IMR-90 (cell line): ENCODE measurements at regions not wholly inside any gene's neighbourhood (a gene's known extent, or its start where the extent isn't known, plus 50 kb on each side); places are given as distances from the start of the nearest gene placed in this dataset.

Source experiments
- ATAC-seq: fragments of 200-7000 bp; cut with Tn5 transposase; 2 replicates; pipeline ENCODE4 v1.9.1; 2020; ENCODE audit warnings: low read depth, mild to moderate bottlenecking, moderate library complexity
- BruUV-seq: library from RNA; stranded (reverse); fragments of 400-500 nt; replicated peaks from 2 replicates; lab custom pipeline; 2021; lab: Mats Ljungman, UMichigan
- CTCF ChIA-PET: fragments of 300-600 bp; formaldehyde crosslinking; extraction: SDS; loops from one replicate; lab custom pipeline; 2021; ENCODE audit warnings: antibody characterized with exemption; lab: Yijun Ruan, JAX
- POLR2A ChIA-PET: fragments of 300-600 bp; sonication (Branson Sonifier 250); formaldehyde crosslinking; loops from one replicate; lab custom pipeline; 2022; ENCODE audit warnings: antibody characterized with exemption; ENCODE audit not compliant: unreplicated experiment; lab: Charles Lee
- DNase-seq: peaks from one replicate; pipeline ENCODE4 v3.0.0; 2013
- H2AFZ ChIP-seq: replicated peaks from 2 replicates; pipeline ENCODE3; 2013; ENCODE audit warnings: low read length, mild to moderate bottlenecking; ENCODE audit not compliant: poor library complexity
- H2AK5ac ChIP-seq: 2 replicates; pipeline ENCODE4 v1.6.1; 2013; ENCODE audit warnings: low read depth, low read length, inconsistent platforms
- H2AK9ac ChIP-seq: replicated peaks from 2 replicates; pipeline ENCODE3; 2013; ENCODE audit warnings: mild to moderate bottlenecking, low read depth, low read length, moderate library complexity; ENCODE audit not compliant: poor library complexity
- H2BK120ac ChIP-seq: 2 replicates; pipeline ENCODE4 v1.6.1; 2013; ENCODE audit warnings: low read depth, low read length, inconsistent platforms
- H2BK15ac ChIP-seq: 3 replicates; pipeline ENCODE4 v1.6.1; 2013; ENCODE audit warnings: low read depth, low read length, inconsistent platforms
- H2BK20ac ChIP-seq: 2 replicates; pipeline ENCODE4 v1.6.1; 2013; ENCODE audit warnings: low read depth, mild to moderate bottlenecking, inconsistent platforms, low read length, moderate library complexity
- H2BK5ac ChIP-seq: 2 replicates; pipeline ENCODE4 v1.6.1; 2013; ENCODE audit warnings: mild to moderate bottlenecking, low read depth, low read length, inconsistent platforms; ENCODE audit not compliant: poor library complexity, severe bottlenecking
- H3K14ac ChIP-seq: replicated peaks from 2 replicates; pipeline ENCODE4 v1.6.1; 2013; ENCODE audit warnings: low read depth, low read length, inconsistent platforms
- H3K18ac ChIP-seq: 2 replicates; pipeline ENCODE4 v1.6.1; 2013; ENCODE audit warnings: low read depth, low read length, control low read depth
- H3K23ac ChIP-seq: 2 replicates; pipeline ENCODE4 v1.6.1; 2013; ENCODE audit warnings: low read depth, low read length, inconsistent platforms
- H3K27ac ChIP-seq: 2 replicates; pipeline ENCODE4 v1.5.1; 2013; ENCODE audit warnings: mild to moderate bottlenecking, control low read depth, low read length; ENCODE audit not compliant: insufficient read depth
- H3K27me3 ChIP-seq: 2 replicates; pipeline ENCODE4 v1.6.1; 2013; ENCODE audit warnings: low read length; ENCODE audit not compliant: control insufficient read depth, insufficient read depth
- H3K36me3 ChIP-seq: 2 replicates; pipeline ENCODE4 v1.6.1; 2013; ENCODE audit warnings: low read length, mixed read lengths; ENCODE audit not compliant: control insufficient read depth, insufficient read depth
- H3K4ac ChIP-seq: 2 replicates; pipeline ENCODE4 v1.6.1; 2013; ENCODE audit warnings: low read depth, low read length, inconsistent platforms
- H3K4me1 ChIP-seq: 2 replicates; pipeline ENCODE4 v1.6.1; 2013; ENCODE audit warnings: low read length, mixed read lengths; ENCODE audit not compliant: control insufficient read depth, insufficient read depth
- H3K4me2 ChIP-seq: 2 replicates; pipeline ENCODE4 v1.6.1; 2013; ENCODE audit warnings: low read depth, mild to moderate bottlenecking, control low read depth, low read length, moderate library complexity
- H3K4me3 ChIP-seq: 2 replicates; pipeline ENCODE4 v1.5.1; 2013; ENCODE audit warnings: low read depth, mild to moderate bottlenecking, control low read depth, low read length, moderate library complexity; ENCODE audit not compliant: insufficient read depth
- H3K56ac ChIP-seq: 2 replicates; pipeline ENCODE4 v1.6.1; 2013; ENCODE audit warnings: low read length, inconsistent platforms; ENCODE audit not compliant: insufficient read depth; ENCODE audit errors: extremely low read depth
- H3K79me1 ChIP-seq, 2 experiments: 2 replicates each; pipeline ENCODE4 v1.6.1; 2013; ENCODE audit warnings: low read length in 2 of 2, inconsistent platforms in 1 of 2, low read depth in 1 of 2
- H3K9ac ChIP-seq: 2 replicates; pipeline ENCODE4 v1.6.1; 2013; ENCODE audit warnings: low read depth, low read length, control low read depth
- H3K9me1 ChIP-seq: 2 replicates; pipeline ENCODE4 v1.6.1; 2013; ENCODE audit warnings: low read length, inconsistent platforms; ENCODE audit not compliant: insufficient read depth
- H3K9me3 ChIP-seq: 2 replicates; pipeline ENCODE4 v1.6.1; 2013; ENCODE audit warnings: low read length; ENCODE audit not compliant: control insufficient read depth, insufficient read depth
- H4K20me1 ChIP-seq: 2 replicates; pipeline ENCODE4 v1.6.1; 2013; ENCODE audit warnings: low read length, inconsistent platforms; ENCODE audit not compliant: insufficient read depth
- H4K5ac ChIP-seq: 2 replicates; pipeline ENCODE4 v1.6.1; 2013; ENCODE audit warnings: mild to moderate bottlenecking, low read depth, low read length, control low read depth
- H4K8ac ChIP-seq, 2 experiments: 2 replicates each; pipeline ENCODE4 v1.6.1; 2013; ENCODE audit warnings: low read depth in 2 of 2, low read length in 2 of 2, control low read depth in 1 of 2, inconsistent platforms in 1 of 2
- H4K91ac ChIP-seq: 2 replicates; pipeline ENCODE4 v1.6.1; 2013; ENCODE audit warnings: low read depth, low read length, inconsistent platforms; ENCODE audit not compliant: insufficient read depth
- MXI1 ChIP-seq: IDR thresholded peaks from 2 replicates; pipeline ENCODE4 v1.6.1; 2012; ENCODE audit warnings: low read depth, mild to moderate bottlenecking, low read length, moderate library complexity, borderline replicate concordance
- RCOR1 ChIP-seq: IDR thresholded peaks from 2 replicates; pipeline ENCODE4 v1.6.1; 2012; ENCODE audit warnings: mild to moderate bottlenecking, low read length, improper control_type of control experiment; ENCODE audit not compliant: insufficient replicate concordance
- WGBS, 2 experiments: methylation state at CpG; one replicate each; pipeline versions ENCODE4 v1.1.5 to v1.1.7; 2013; ENCODE audit warnings: missing lambda C conversion rate in 2 of 2; ENCODE audit not compliant: insufficient read length in 1 of 2; ENCODE audit errors: extremely low coverage in 2 of 2; 5-methylcytosine and 5-hydroxymethylcytosine counted together
- dilution Hi-C: fragments of 300-500 bp; cut with HindIII; formaldehyde crosslinking; loops from one replicate; pipeline ENCODE4 v1.14.3; 2018; ENCODE audit warnings: low sequenced_read_pairs; ENCODE audit not compliant: unreplicated experiment
- in situ Hi-C: fragments of 300-500 bp; cut with MboI; formaldehyde crosslinking; loops from 3 replicates; pipeline ENCODE4 v1.14.3; 2019; ENCODE audit warnings: low sequenced_read_pairs, inconsistent platforms, mixed read lengths
- intact Hi-C: fragments of 100-400 bp; cut with micrococcal nuclease; formaldehyde crosslinking; loops from 2 replicates; pipeline ENCODE4 v1.10.0; 2022

- Histone ChIP-seq H3K4ac (peak overlapping the region; percentile 57; the same call in 1 of the 2 replicates), H3K36me3 (no peaks in the 10 kb centered on the region), H3K14ac (no peak overlapping the region), H4K5ac (no peak overlapping the region; the same call in 1 of the 2 replicates), H2AK9ac (no peak overlapping the region), H2BK15ac (peak overlapping the region; percentile 27; the same call in 2 of the 3 replicates), H2AFZ (no peak overlapping the region), H3K9me3 (no peaks in the 10 kb centered on the region), H2BK5ac (peak overlapping the region; percentile 63), H3K9ac (0 out of 2 replicates have a peak overlapping the region, but pooled peaks have one; percentile 19), H3K27me3 (0 out of 2 replicates have a peak, but pooled peaks cover 2% of the 10 kb centered on the region), H3K18ac (peak overlapping the region; percentile 84), H3K56ac (peak overlapping the region; percentile 62; the same call in 1 of the 2 replicates), H3K4me3 (no peak overlapping the region), H3K4me2 (peak overlapping the region; percentile 56; the same call in 1 of the 2 replicates), H3K9me1 (peaks cover 6% of the 10 kb centered on the region; the same call in 1 of the 2 replicates), H4K20me1 (no peaks in the 10 kb centered on the region), H3K4me1 (peaks cover 15% of the 10 kb centered on the region), H4K91ac (peak overlapping the region; percentile 29), H3K27ac (peak overlapping the region; percentile 79; the same call in 1 of the 2 replicates), H2BK120ac (peak overlapping the region; percentile 48), H3K79me1 (no peaks in the 10 kb centered on the region), H2BK20ac (peak overlapping the region; percentile 68), H3K23ac (peak overlapping the region; percentile 21; the same call in 1 of the 2 replicates), H4K8ac (peak overlapping the region; percentile 27 to 49; a peak in 2 of 4 replicates), H2AK5ac (0 out of 2 replicates have a peak overlapping the region, but pooled peaks have one; percentile 45)
- CTCF ChIA-PET, result interaction anchor here (0.6 to 2.4 kb wide), 2 partner anchors 8 to 549 kb away, joined by 4 to 10 read pairs; no protein-coding TSS in a partner anchor
- TF ChIP-seq RCOR1, result no peak
- TF ChIP-seq MXI1, result no peak
- dilution Hi-C loops, result no loop called here
- no peak for ATAC-seq
- WGBS, 2 experiments, result no CpG with 5 or more reads among the region's 6 CpGs
- intact Hi-C loops, result no loop called here
- POLR2A ChIA-PET, result no interaction called here
- DNase-seq, result peak; percentile 12
- in situ Hi-C loops, result no loop called here
- no TSS peak for BruUV-seq
Observed at GRCh38 chr9:82598241-82599039, 464.5 kb downstream of the RASEF start.
